22Rv1 (cell line): ENCODE measurements at regions not wholly inside any gene's neighbourhood (a gene's known extent, or its start where the extent isn't known, plus 50 kb on each side); places are given as distances from the start of the nearest gene placed in this dataset.

Experiments used
- H3K27ac ChIP-seq: fragments of 450-650 bp; 2 replicates; pipeline ENCODE4 v1.5.1; 2017
- ZFX ChIP-seq: fragments of 450-650 bp; IDR thresholded peaks from 2 replicates; pipeline ENCODE4 v1.6.1; 2017; ENCODE audit warnings: antibody characterized with exemption, borderline replicate concordance
- TF ChIP-seq, protein P1 (sequence below): fragments of 450-650 bp; IDR thresholded peaks from 2 replicates; pipeline ENCODE4 v1.5.1; 2017; ENCODE audit warnings: mild to moderate bottlenecking

- TF ChIP-seq, protein P1, sequence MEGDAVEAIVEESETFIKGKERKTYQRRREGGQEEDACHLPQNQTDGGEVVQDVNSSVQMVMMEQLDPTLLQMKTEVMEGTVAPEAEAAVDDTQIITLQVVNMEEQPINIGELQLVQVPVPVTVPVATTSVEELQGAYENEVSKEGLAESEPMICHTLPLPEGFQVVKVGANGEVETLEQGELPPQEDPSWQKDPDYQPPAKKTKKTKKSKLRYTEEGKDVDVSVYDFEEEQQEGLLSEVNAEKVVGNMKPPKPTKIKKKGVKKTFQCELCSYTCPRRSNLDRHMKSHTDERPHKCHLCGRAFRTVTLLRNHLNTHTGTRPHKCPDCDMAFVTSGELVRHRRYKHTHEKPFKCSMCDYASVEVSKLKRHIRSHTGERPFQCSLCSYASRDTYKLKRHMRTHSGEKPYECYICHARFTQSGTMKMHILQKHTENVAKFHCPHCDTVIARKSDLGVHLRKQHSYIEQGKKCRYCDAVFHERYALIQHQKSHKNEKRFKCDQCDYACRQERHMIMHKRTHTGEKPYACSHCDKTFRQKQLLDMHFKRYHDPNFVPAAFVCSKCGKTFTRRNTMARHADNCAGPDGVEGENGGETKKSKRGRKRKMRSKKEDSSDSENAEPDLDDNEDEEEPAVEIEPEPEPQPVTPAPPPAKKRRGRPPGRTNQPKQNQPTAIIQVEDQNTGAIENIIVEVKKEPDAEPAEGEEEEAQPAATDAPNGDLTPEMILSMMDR = no peak
- TF ChIP-seq ZFX = no peak
- H3K27ac ChIP-seq = no peak overlapping the region
Observed at GRCh38 chr6:119598883-119599282, 249.3 kb upstream of the MAN1A1 start.

DNA sequence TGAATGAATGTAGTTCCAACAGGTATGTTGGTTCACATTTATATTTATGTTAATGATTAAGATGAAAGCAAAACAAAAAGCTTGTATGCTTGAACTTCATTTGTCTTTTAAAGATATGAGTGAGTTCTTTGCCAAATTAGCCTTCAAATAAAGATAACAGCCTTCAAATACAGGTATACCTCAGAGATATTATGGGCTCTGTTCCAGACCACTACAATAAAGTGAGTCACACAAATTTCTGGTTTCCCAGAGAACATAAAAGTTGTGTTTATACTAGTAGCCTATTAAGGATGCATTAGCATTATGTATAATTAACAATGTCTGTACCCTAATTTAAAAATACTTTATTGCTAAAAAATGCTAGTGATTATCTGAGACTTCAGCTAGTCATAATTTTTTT, 245.3 kb upstream of the MAN1A1 start:
- H3K27ac ChIP-seq = no peak overlapping the region
- no peak for TF ChIP-seq ZFX
- TF ChIP-seq, protein P1 = no peak

DNA sequence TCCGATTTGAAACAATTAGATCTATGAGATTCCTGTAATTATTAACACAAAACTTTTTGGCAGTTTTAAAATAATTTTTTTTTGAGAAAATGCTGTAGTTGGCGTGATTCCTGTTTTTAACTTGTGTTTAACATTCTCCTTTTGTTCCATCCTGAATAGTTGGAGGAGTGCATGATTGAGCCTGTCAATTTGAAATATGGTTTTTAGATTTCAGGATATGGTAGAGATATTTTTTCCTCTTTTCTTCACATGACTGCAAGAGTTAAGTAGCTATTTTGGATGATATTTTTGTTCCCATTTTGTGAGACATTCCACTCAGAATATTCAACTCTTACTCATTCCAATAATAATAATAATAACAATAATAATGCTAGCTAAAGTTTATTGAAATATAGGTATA, 241.7 kb upstream of the MAN1A1 start:
- no peak overlapping the region for H3K27ac ChIP-seq
- TF ChIP-seq ZFX = no peak
- TF ChIP-seq, protein P1 = no peak

DNA sequence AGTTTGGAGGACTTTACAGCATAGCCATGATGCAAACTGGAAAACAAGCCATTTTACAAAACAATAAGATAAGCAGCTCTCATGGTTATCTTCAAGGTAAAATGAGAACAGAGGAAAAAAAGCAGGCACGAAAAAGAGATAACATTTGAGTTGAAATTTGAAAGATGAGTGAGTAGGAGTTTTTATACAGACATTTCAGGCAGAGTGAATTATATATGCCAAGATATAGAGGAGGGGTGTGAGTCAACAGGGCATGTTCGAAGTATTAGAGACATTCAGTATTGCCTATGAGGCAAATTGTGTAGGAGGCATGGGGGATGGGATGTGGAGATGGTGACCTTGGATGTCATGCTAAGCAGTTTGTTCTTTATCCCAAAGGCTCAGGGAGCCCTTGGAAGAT, 240.5 kb upstream of the MAN1A1 start:
- TF ChIP-seq, protein P1 = no peak
- no peak for TF ChIP-seq ZFX
- H3K27ac ChIP-seq = no peak overlapping the region

GRCh38 chr6:119587537-119587936, 238.0 kb upstream of the MAN1A1 start:
- no peak overlapping the region for H3K27ac ChIP-seq
- TF ChIP-seq, protein P1 = no peak
- no peak for TF ChIP-seq ZFX

DNA sequence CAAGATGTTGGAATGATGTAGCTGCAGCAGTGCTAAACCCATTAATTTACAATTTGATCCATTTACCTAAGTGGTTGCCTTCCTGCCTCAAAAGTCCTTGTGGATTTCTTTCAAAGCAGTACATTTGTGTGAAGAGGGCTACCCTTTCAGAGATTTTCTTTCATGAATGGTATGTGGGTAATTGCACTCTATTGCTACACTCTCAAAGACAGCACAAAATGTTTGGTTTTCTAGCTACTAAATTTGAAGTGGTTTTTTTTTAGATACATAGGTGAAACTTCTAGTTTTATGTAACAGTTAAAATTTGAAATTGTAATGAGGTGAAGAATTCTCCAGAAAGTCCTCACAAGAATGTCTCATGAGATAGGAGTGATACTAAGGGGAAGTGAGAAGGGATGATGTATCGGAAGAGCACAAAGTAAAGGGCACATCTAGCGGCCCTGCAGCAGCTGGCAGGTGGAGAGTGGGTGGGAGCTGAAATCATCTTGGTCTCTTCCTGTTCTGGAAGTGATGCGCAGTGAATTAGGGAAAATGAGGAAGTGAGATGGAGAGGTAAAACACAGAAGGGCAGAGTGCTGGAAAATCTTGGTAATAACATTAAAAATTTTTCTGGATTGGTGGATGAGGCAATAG, 236.8 kb upstream of the MAN1A1 start:
- TF ChIP-seq, protein P1 = no peak
- TF ChIP-seq ZFX = no peak
- no peak overlapping the region for H3K27ac ChIP-seq

DNA sequence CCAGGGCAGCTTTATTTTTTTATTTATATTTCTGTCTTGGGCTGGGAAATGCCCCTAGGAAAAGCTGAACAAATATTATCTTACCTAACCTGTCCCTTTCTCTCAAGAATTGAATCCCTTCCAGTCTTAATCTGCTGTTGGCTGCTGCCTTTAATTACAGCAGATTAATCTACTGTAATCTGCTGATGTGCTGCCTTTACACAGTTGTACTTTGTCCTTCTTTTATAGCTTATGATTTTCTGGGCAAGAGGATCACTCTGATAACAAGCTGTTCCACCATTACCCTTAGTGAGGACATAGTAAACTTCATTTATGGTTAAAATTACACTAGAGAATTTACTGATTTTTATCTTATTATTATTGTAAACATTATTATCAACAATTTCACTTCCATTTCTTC, 234.5 kb upstream of the MAN1A1 start:
- H3K27ac ChIP-seq = no peak overlapping the region
- no peak for TF ChIP-seq ZFX
- TF ChIP-seq, protein P1 = no peak
